Activated naive CD4-positive, alpha-beta T cell treated with anti-CD3 and anti-CD28 coated beads, Interleukin-2, amount 10 ng/mL, durations not matched to agents 7 days and 5 days (primary cell): ENCODE measurements at regions not wholly inside any gene's neighbourhood (a gene's known extent, or its start where the extent isn't known, plus 50 kb on each side); places are given as distances from the start of the nearest gene placed in this dataset.

Experiments used
- CTCF ChIA-PET: fragments of 350-600 bp; sonication (Branson Sonifier 250); formaldehyde crosslinking; loops from one replicate; lab custom pipeline; 2021; ENCODE audit warnings: antibody characterized with exemption; lab: Charles Lee
- DNase-seq: peaks from one replicate; pipeline ENCODE4 v3.0.0-alpha.2; 2020
- H3K27ac Mint-ChIP-seq: one replicate; pipeline ENCODE4 v1.8.0; 2021; ENCODE audit warnings: mild to moderate bottlenecking, moderate library complexity, mixed read lengths
- H3K27me3 Mint-ChIP-seq: one replicate; pipeline ENCODE4 v1.8.0; 2021; ENCODE audit warnings: mild to moderate bottlenecking, mixed read lengths
- H3K36me3 Mint-ChIP-seq: one replicate; pipeline ENCODE4 v1.8.0; 2021; ENCODE audit warnings: mixed read lengths
- H3K4me1 Mint-ChIP-seq: one replicate; pipeline ENCODE4 v1.8.0; 2021; ENCODE audit warnings: mixed read lengths
- H3K4me3 Mint-ChIP-seq: one replicate; pipeline ENCODE4 v1.8.0; 2021; ENCODE audit warnings: mild to moderate bottlenecking, moderate library complexity, mixed read lengths
- H3K9me3 Mint-ChIP-seq: one replicate; pipeline ENCODE4 v1.8.0; 2021; ENCODE audit warnings: mixed read lengths

DNA sequence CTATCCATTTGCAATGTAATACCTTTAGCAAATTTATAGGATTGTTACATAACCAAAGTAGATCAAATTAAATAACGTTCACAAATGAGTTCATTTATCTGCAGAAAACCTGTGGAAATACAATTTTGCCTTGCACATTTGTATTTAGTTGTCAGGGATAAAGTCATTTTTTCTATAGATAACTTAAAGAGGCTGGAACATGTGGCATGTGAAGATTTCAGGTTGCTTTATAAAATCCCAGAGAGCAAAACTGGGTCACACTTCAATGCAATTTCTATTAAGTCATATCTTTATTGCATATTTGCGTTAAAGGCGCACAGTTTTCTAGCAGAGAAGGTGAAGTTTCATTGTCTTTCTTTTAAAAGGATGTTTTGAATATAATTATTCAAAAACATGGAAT lies 342.4 kb downstream of the USP25 start:
- Mint-ChIP-seq H3K9me3 (no peaks in the 10 kb centered on the region), H3K27ac (no peak overlapping the region), H3K27me3 (no peaks in the 10 kb centered on the region), H3K4me1 (no peaks in the 10 kb centered on the region), H3K36me3 (no peaks in the 10 kb centered on the region), H3K4me3 (no peak overlapping the region)
- no peak for DNase-seq
- CTCF ChIA-PET, result interaction anchor here (1.3 kb wide), 1 partner anchor 11 kb away, joined by 6 read pairs; no protein-coding TSS in a partner anchor

GRCh38 chr21:16072737-16073136 lies 343.0 kb downstream of the USP25 start:
- Mint-ChIP-seq H3K36me3 (no peaks in the 10 kb centered on the region), H3K27ac (no peak overlapping the region), H3K4me1 (no peaks in the 10 kb centered on the region), H3K4me3 (no peak overlapping the region), H3K27me3 (no peaks in the 10 kb centered on the region), H3K9me3 (no peaks in the 10 kb centered on the region)
- DNase-seq, result no peak
- CTCF ChIA-PET, result interaction anchor here (1.3 kb wide), 1 partner anchor 10 kb away, joined by 6 read pairs; no protein-coding TSS in a partner anchor

GRCh38 chr21:16073586-16073985 lies 343.8 kb downstream of the USP25 start:
- Mint-ChIP-seq H3K27ac (no peak overlapping the region), H3K9me3 (no peaks in the 10 kb centered on the region), H3K4me3 (no peak overlapping the region), H3K27me3 (no peaks in the 10 kb centered on the region), H3K36me3 (no peaks in the 10 kb centered on the region), H3K4me1 (no peaks in the 10 kb centered on the region)
- no peak for DNase-seq
- CTCF ChIA-PET, result no interaction called here

- H3K4me1 Mint-ChIP-seq, result no peaks in the 10 kb centered on the region
- CTCF ChIA-PET, result no interaction called here
- H3K9me3 Mint-ChIP-seq, result no peaks in the 10 kb centered on the region
Observed at GRCh38 chr21:16074950-16075489, 345.2 kb downstream of the USP25 start.

DNA sequence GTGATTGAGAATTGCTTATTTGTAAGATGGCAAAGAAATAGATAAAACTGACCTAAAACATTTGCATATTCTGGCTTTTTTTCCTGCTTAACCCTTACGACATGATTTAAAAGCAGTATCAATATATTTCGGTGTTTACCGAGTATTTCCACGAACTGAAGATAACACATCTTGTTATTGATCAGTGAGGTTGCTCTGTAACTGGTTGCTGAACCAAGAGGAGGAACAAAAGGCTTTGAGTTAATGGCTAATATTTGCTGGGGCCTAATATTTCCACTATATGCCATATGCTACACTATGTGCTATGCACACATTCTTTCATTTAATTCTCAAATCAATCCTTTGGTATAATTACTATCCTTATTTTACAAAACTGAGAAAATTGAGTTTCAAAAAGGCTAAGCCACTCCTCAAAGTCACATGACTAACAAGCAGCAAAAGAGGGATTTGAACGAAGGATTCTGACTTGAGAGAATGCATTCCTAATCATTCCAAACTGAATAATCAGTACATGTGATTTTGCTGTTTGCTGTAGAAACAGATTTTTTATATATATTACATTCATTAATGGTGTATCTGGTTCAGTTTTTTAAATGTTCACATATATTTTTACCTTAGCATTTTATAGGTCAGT lies 346.0 kb downstream of the USP25 start:
- Mint-ChIP-seq H3K9me3 (no peaks in the 10 kb centered on the region), H3K36me3 (no peaks in the 10 kb centered on the region), H3K4me3 (no peak overlapping the region), H3K4me1 (no peaks in the 10 kb centered on the region), H3K27ac (no peak overlapping the region), H3K27me3 (no peaks in the 10 kb centered on the region)
- CTCF ChIA-PET, result no interaction called here
- no peak for DNase-seq

More at GRCh38 chr21:16074950-16075489, 345.2 kb downstream of the USP25 start:
- Mint-ChIP-seq H3K27ac (no peak overlapping the region), H3K36me3 (no peaks in the 10 kb centered on the region), H3K4me3 (no peak overlapping the region), H3K27me3 (no peaks in the 10 kb centered on the region)
- DNase-seq, result no peak

DNA sequence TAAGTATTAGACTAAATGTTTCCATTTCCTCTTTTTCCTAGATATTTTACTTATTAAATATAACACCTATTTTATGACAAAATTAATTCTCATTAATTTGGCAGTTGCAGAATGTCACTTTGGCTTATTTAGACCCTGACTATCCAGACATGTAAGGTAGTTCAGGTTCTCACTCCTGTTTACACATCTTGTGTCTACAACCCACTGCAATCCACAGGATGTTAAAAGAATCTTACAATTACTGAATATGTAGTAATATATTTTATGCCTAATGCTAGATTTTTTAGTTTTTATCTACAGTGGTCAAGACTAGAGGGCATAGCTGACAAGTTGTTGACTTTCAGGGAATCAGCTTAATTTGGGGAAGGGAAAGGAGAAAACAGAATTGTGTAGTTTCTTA lies 346.7 kb downstream of the USP25 start:
- Mint-ChIP-seq H3K9me3 (no peaks in the 10 kb centered on the region), H3K4me3 (no peak overlapping the region), H3K36me3 (no peaks in the 10 kb centered on the region), H3K4me1 (no peaks in the 10 kb centered on the region), H3K27me3 (no peaks in the 10 kb centered on the region), H3K27ac (no peak overlapping the region)
- no peak for DNase-seq
- CTCF ChIA-PET, result no interaction called here

DNA sequence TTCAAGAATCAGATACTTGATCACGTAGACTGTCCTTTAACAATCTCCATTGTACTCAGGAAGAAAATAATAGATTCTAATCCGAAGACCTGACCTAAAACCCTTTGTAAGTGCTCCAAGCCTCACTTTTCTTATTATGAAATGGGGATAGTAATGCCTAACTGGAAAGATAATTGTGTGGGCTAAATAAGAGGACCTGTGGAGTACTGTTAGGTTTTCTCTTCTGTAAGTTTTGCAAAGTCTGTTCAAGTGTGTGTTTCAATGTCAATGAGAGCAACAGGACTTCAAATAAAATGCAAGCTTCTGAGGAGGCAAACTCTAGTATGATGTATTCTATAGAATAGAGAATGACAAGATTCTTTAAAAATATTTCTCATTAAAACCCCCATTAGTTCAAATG lies 348.6 kb downstream of the USP25 start:
- Mint-ChIP-seq H3K27me3 (no peaks in the 10 kb centered on the region), H3K9me3 (no peaks in the 10 kb centered on the region), H3K4me1 (no peaks in the 10 kb centered on the region), H3K27ac (no peak overlapping the region), H3K4me3 (no peak overlapping the region), H3K36me3 (no peaks in the 10 kb centered on the region)
- DNase-seq, result no peak
- CTCF ChIA-PET, result no interaction called here

- CTCF ChIA-PET, result no interaction called here
- DNase-seq, result no peak
- no peaks in the 10 kb centered on the region for H3K36me3 Mint-ChIP-seq
Observed at GRCh38 chr21:16079830-16080229, 350.0 kb downstream of the USP25 start.

DNA sequence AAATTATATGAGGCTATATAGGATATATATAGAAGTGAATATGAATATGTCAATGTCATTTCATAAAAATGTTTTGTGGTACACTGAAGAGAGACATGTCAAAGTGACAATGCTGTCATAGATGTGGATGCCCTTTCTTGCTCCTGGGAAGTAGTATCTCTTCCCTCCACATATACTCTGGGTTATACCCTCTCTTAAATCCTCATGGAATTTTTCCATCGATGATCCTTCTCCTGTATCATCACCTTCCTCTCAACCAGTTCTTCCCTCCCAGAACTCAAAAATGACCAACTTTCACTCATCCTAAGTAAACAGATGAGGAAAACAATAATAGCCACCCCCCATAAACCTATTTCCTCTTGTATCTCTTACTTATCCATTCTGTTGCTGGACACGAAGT lies 351.5 kb downstream of the USP25 start:
- DNase-seq, result no peak
- Mint-ChIP-seq H3K4me1 (no peaks in the 10 kb centered on the region), H3K27me3 (no peaks in the 10 kb centered on the region), H3K4me3 (no peak overlapping the region), H3K9me3 (no peaks in the 10 kb centered on the region), H3K36me3 (no peaks in the 10 kb centered on the region), H3K27ac (no peak overlapping the region)
- CTCF ChIA-PET, result interaction anchor here (0.6 to 3.5 kb wide), 7 partner anchors 10 to 250 kb away, joined by 3 to 13 read pairs (median 3); no protein-coding TSS in a partner anchor

More at GRCh38 chr21:16079830-16080229, 350.0 kb downstream of the USP25 start:
- Mint-ChIP-seq H3K9me3 (no peaks in the 10 kb centered on the region), H3K27ac (no peak overlapping the region), H3K4me3 (no peak overlapping the region), H3K27me3 (no peaks in the 10 kb centered on the region), H3K4me1 (no peaks in the 10 kb centered on the region)

DNA sequence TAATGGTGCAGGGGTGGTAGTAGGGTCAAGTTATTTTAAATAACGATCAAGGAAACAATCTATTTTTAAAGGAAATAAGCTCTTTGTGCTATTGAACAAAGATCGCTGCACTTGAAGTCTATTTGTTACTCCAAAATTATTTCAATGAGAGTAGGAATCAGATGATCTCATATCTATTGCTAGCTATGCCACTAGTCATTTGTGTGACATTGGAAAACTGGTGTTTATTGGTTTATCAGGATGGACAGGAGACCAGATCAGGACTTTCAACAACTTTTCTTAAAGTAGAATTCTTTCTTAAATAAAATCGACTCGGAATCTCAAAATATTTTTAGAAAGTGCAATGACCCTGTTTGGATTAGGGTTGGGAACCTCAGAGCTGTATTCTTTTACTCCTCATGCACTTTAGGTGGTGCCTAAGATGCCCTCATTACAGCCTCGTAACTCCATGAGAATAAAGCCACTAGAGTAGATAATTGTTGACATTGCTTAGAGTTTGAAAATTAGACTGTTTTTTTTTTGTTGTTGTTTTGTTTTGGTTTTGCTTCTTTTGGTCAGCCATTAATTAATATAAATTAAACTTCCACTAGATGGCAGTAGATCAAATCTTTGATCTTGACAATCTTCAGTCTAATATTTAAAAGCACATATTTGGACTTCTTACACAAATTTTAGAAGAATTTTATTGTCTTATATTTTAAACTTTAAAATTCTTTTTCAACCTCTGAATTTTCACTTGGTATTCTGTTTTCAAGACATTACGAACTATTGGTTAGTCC lies 352.4 kb downstream of the USP25 start:
- no peak for DNase-seq
- no peaks in the 10 kb centered on the region for H3K9me3 Mint-ChIP-seq
- no peak overlapping the region for H3K27ac Mint-ChIP-seq
- no peaks in the 10 kb centered on the region for H3K27me3 Mint-ChIP-seq
- CTCF ChIA-PET, result interaction anchor here (0.6 to 3.5 kb wide), 10 partner anchors 10 to 249 kb away, joined by 3 to 13 read pairs (median 3); no protein-coding TSS in a partner anchor
- no peak overlapping the region for H3K4me3 Mint-ChIP-seq
- H3K4me1 Mint-ChIP-seq, result no peaks in the 10 kb centered on the region
- H3K36me3 Mint-ChIP-seq, result no peaks in the 10 kb centered on the region

DNA sequence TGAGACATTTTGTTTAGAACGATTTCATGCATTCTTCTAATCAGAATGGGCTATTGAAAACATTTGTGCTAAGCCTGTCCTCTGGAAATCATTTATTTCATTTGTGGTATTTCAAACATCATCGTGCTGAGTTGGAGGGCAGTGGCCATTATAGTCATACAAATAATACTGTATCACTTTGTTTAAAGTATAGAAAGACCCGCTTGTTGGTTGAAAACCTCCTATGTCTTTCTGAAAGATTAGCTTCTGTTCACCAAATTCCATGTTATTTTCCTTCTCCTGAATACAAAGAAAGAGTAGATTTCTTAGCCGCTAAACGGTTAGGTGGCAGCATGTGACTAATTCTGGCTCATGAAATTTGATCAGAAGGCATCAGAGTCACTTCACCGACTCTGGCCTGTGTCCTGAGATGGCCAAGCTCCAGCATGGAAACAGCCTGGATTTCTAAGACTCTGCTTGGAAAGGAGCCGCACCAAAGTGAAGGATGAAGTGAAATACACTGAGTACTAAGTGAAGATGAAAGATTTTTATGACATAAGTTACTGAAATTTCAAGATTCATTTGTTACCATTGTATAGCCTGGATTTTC lies 355.1 kb downstream of the USP25 start:
- Mint-ChIP-seq H3K27ac (no peak overlapping the region), H3K4me1 (no peaks in the 10 kb centered on the region), H3K36me3 (no peaks in the 10 kb centered on the region), H3K27me3 (no peaks in the 10 kb centered on the region), H3K9me3 (no peaks in the 10 kb centered on the region), H3K4me3 (no peak overlapping the region)
- no peak for DNase-seq
- CTCF ChIA-PET, result interaction anchor here (3.5 kb wide), 1 partner anchor 245 kb away, joined by 13 read pairs; no protein-coding TSS in a partner anchor

DNA sequence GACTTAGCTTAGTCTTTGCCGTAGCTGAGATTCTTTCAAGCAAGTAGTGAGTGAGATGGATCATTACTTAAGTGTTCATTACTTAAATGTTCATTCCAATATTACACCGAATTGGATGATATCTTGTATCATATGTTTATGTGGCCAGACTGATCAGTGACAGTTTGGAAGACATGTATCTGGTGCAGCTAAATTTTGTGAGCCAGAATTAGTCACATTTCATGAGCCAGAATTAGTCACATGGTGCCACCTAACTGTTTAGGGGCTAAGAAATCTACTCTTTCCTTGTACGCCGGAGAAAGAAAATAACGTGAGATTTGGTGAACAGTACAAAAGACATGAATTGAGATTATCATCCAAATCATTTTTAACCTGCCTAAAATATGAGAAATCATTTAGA lies 355.6 kb downstream of the USP25 start:
- Mint-ChIP-seq H3K4me1 (no peaks in the 10 kb centered on the region), H3K4me3 (no peak overlapping the region), H3K9me3 (no peaks in the 10 kb centered on the region), H3K27ac (no peak overlapping the region), H3K36me3 (no peaks in the 10 kb centered on the region), H3K27me3 (no peaks in the 10 kb centered on the region)
- CTCF ChIA-PET, result no interaction called here
- no peak for DNase-seq

- Mint-ChIP-seq H3K27me3 (no peaks in the 10 kb centered on the region), H3K4me3 (no peak overlapping the region), H3K36me3 (no peaks in the 10 kb centered on the region), H3K4me1 (no peaks in the 10 kb centered on the region), H3K27ac (no peak overlapping the region), H3K9me3 (no peaks in the 10 kb centered on the region)
- CTCF ChIA-PET, result no interaction called here
- DNase-seq, result no peak
Observed at GRCh38 chr21:16086121-16086520, 356.3 kb downstream of the USP25 start.

DNA sequence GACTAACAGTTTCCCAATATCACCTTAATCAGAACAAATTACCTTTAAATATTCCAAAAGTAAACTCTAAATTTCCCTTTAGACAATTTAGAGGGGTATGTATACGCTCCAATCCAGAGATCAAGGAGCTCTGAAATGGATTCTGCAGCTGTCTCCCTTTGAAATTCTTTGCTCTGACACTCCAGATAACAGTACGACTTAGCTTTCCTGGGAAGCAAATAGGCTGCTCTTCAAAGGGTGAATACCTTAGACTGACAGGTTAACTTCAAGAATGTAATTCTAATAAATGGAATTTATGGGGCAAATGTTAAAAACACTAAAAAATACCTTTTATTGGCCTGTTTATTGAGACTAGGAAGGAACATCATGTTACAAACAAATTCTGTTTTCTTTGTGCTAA lies 357.2 kb downstream of the USP25 start:
- Mint-ChIP-seq H3K9me3 (no peaks in the 10 kb centered on the region), H3K27ac (no peak overlapping the region), H3K4me3 (no peak overlapping the region), H3K27me3 (no peaks in the 10 kb centered on the region), H3K36me3 (no peaks in the 10 kb centered on the region), H3K4me1 (no peaks in the 10 kb centered on the region)
- CTCF ChIA-PET, result no interaction called here
- no peak for DNase-seq
